MM.1S (cell line): ENCODE measurements at regions not wholly inside any gene's neighbourhood (a gene's known extent, or its start where the extent isn't known, plus 50 kb on each side); places are given as distances from the start of the nearest gene placed in this dataset.

ENCODE experiments used
- DNase-seq: peaks from one replicate; pipeline ENCODE4 v3.0.0-alpha.2; 2015
- H2AFZ ChIP-seq: fragments of 300-600 bp; sonication (generic); 2 replicates; pipeline ENCODE4 v1.6.0; 2016; ENCODE audit warnings: antibody characterized with exemption, low read length
- H3F3A ChIP-seq: fragments of 300-600 bp; sonication (generic); 2 replicates; pipeline ENCODE4 v1.6.1; 2016; ENCODE audit warnings: mild to moderate bottlenecking, antibody characterized with exemption, low read length, moderate library complexity, mixed read lengths; ENCODE audit not compliant: insufficient read depth
- H3K27ac ChIP-seq: fragments of 300-600 bp; sonication (generic); 2 replicates; pipeline ENCODE4 v1.5.1; 2016; ENCODE audit warnings: mild to moderate bottlenecking, low read length
- H3K27me3 ChIP-seq: fragments of 300-600 bp; sonication (generic); replicated peaks from 2 replicates; pipeline ENCODE4 v1.6.0; 2016; ENCODE audit warnings: low read length; ENCODE audit not compliant: insufficient read depth
- H3K36me3 ChIP-seq: fragments of 300-600 bp; sonication (generic); replicated peaks from 2 replicates; pipeline ENCODE4 v1.6.1; 2016; ENCODE audit warnings: mild to moderate bottlenecking, low read length, mixed read lengths; ENCODE audit not compliant: insufficient read depth
- H3K4me1 ChIP-seq: fragments of 300-600 bp; sonication (generic); 2 replicates; pipeline ENCODE4 v1.6.1; 2016; ENCODE audit warnings: low read length, mixed read lengths
- H3K4me2 ChIP-seq: fragments of 300-600 bp; sonication (generic); 2 replicates; pipeline ENCODE4 v1.6.0; 2016; ENCODE audit warnings: low read depth, low read length
- H3K4me3 ChIP-seq: fragments of 300-600 bp; sonication (generic); 2 replicates; pipeline ENCODE4 v1.5.1; 2016; ENCODE audit warnings: low read length, mixed read lengths
- H3K79me2 ChIP-seq: fragments of 300-600 bp; sonication (generic); 2 replicates; pipeline ENCODE4 v1.6.1; 2016; ENCODE audit warnings: mixed run types, low read length, mixed read lengths
- H3K9ac ChIP-seq: fragments of 300-600 bp; sonication (generic); 2 replicates; pipeline ENCODE4 v1.6.1; 2016; ENCODE audit warnings: low read length, mixed read lengths
- H3K9me2 ChIP-seq: fragments of 300-600 bp; sonication (generic); replicated peaks from 2 replicates; pipeline ENCODE4 v1.6.1; 2016; ENCODE audit warnings: mild to moderate bottlenecking, low read length, mixed read lengths; ENCODE audit not compliant: insufficient read depth
- H3K9me3 ChIP-seq: fragments of 300-600 bp; sonication (generic); replicated peaks from 2 replicates; pipeline ENCODE4 v1.6.1; 2016; ENCODE audit warnings: mild to moderate bottlenecking, low read length, mixed read lengths; ENCODE audit not compliant: insufficient read depth
- H4K20me1 ChIP-seq: fragments of 300-600 bp; sonication (generic); 2 replicates; pipeline ENCODE4 v1.6.1; 2016; ENCODE audit warnings: mild to moderate bottlenecking, low read length, moderate library complexity, mixed read lengths; ENCODE audit not compliant: insufficient read depth
- CTCF ChIP-seq: fragments of 300-600 bp; sonication (generic); IDR thresholded peaks from 2 replicates; pipeline ENCODE4 v1.5.1; 2016; ENCODE audit warnings: antibody characterized with exemption, low read length, mixed read lengths
- EZH2 ChIP-seq: fragments of 300-600 bp; sonication (generic); optimal IDR thresholded peaks from 2 replicates; pipeline ENCODE3; 2017; ENCODE audit warnings: low read depth, mild to moderate bottlenecking, antibody characterized with exemption, low read length, mixed read lengths
- EZH2phosphoT487 ChIP-seq: fragments of 300-600 bp; sonication (generic); IDR thresholded peaks from 2 replicates; pipeline ENCODE4 v1.6.1; 2018; ENCODE audit warnings: antibody characterized with exemption, low read length

DNA sequence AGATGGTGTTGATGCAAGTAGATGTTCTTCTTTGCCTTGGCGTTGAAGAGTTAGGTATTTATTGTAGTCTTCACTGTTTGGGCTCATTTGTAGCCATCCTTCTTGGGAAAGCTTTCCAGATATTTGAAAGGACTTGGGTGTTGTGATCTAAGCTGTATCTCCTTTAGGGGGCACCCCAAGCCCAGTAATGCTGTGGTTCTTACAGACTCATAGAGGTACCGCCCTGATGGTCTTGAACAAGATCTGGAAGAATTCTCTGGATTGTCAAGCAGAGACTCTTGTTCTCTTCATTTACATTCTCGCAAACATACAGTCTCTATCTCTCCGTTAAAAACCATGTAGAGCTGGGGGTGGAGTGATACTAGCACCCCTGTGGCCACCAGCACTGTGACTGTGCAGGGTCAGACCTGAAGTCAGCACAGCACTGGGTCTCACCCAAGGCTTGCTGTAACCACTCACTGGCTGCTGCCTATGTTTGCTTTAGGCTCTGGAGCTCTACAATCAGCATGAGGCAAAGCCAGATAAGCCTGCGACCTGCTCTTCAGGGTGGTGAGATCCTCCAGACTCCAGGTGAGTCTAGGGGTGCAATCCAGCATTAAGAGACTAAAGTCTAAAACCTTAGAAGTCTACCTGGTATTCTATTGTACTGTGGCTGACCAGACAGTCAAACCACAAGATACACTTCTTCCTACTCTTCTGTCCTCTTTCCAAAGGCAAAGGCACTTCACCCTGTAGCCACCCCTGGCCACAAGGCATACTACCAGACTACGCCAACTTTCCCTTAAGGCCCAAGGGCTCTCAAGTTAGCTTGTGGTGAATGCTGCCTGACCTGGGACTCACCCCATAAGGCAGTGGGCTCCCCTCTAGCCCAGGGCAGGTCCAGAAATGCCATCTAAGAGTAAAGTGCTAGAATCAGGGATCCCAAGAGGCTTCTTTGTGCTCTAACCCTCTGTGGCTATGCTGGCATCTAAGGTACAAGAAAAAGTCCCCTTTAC is 209.7 kb upstream of the TMEM196 start:
- no peak overlapping the region for H3K4me2 ChIP-seq
- H3F3A ChIP-seq: no peaks in the 10 kb centered on the region
- no peak overlapping the region for H3K9ac ChIP-seq
- no peak overlapping the region for H2AFZ ChIP-seq
- no peaks in the 10 kb centered on the region for H3K9me3 ChIP-seq
- H3K4me3 ChIP-seq: no peak overlapping the region
- no peaks in the 10 kb centered on the region for H4K20me1 ChIP-seq
- H3K36me3 ChIP-seq: no peaks in the 10 kb centered on the region
- no peaks in the 10 kb centered on the region for H3K4me1 ChIP-seq
- no peaks in the 10 kb centered on the region for H3K9me2 ChIP-seq
- no peaks in the 10 kb centered on the region for H3K27me3 ChIP-seq
- peak; percentile 50 for DNase-seq
- TF ChIP-seq EZH2phosphoT487 (no peak), EZH2 (no peak), CTCF (peak; percentile 55)
- H3K79me2 ChIP-seq: no peaks in the 10 kb centered on the region
- H3K27ac ChIP-seq: no peak overlapping the region

DNA sequence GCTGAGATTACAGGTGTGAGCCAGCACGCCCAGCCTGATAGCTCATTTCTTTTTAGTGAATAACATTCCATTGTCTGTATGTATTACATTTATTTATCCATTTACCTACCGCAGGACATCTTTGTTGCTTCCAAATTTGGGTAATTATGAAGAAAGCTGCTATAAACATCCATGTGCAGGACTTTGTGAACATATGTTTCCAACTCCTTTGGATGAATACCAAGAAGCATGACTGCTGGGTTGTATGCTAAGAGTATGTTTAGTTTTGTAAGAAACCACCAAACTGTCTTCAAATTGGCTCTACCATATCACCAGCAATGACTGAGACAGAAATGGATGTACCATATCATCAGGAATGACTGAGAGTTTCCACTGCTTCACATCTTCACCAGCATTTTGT is 200.2 kb upstream of the TMEM196 start:
- no peaks in the 10 kb centered on the region for H3K9me3 ChIP-seq
- H3K4me2 ChIP-seq: no peak overlapping the region
- no peaks in the 10 kb centered on the region for H3F3A ChIP-seq
- H3K9me2 ChIP-seq: no peaks in the 10 kb centered on the region
- no peak overlapping the region for H3K4me3 ChIP-seq
- H3K27ac ChIP-seq: no peak overlapping the region
- TF ChIP-seq EZH2phosphoT487 (no peak), EZH2 (no peak), CTCF (no peak)
- no peaks in the 10 kb centered on the region for H3K79me2 ChIP-seq
- H3K27me3 ChIP-seq: no peaks in the 10 kb centered on the region
- DNase-seq: no peak
- H3K36me3 ChIP-seq: no peaks in the 10 kb centered on the region
- no peak overlapping the region for H2AFZ ChIP-seq
- no peaks in the 10 kb centered on the region for H3K4me1 ChIP-seq
- no peak overlapping the region for H3K9ac ChIP-seq
- H4K20me1 ChIP-seq: no peaks in the 10 kb centered on the region

DNA sequence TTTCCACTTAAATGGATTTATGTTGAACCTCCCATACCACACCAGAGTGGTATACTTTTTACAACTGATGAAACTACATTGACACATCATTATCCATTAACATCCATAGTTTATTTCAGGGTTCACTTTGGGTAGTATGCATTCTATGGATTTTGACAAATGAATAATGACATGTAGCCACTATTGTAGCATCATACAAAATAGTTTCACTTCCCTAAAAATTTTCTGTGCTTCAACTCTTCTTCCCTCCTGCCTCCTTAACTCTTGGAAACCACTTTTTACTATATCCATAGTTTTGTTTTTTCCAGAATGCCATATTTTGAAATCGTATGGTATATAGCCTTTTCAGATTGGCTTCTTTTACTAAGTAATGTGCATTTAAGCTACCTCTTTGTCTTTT is 199.5 kb upstream of the TMEM196 start:
- no peak overlapping the region for H2AFZ ChIP-seq
- no peaks in the 10 kb centered on the region for H3K79me2 ChIP-seq
- TF ChIP-seq EZH2: no peak
- no peak for TF ChIP-seq CTCF
- TF ChIP-seq EZH2phosphoT487: no peak
- H3K4me2 ChIP-seq: no peak overlapping the region
- H3F3A ChIP-seq: no peaks in the 10 kb centered on the region
- no peaks in the 10 kb centered on the region for H3K9me3 ChIP-seq
- no peak overlapping the region for H3K9ac ChIP-seq
- H3K9me2 ChIP-seq: no peaks in the 10 kb centered on the region
- DNase-seq: no peak
- no peak overlapping the region for H3K4me3 ChIP-seq
- no peaks in the 10 kb centered on the region for H3K4me1 ChIP-seq
- H3K27me3 ChIP-seq: no peaks in the 10 kb centered on the region
- no peak overlapping the region for H3K27ac ChIP-seq
- no peaks in the 10 kb centered on the region for H3K36me3 ChIP-seq
- no peaks in the 10 kb centered on the region for H4K20me1 ChIP-seq
